K562 (cell line): ENCODE measurements at regions not wholly inside any gene's neighbourhood (a gene's known extent, or its start where the extent isn't known, plus 50 kb on each side); places are given as distances from the start of the nearest gene placed in this dataset.

Experiments used
- ATAC-seq: fragments of 200-7000 bp; cut with Tn5 transposase; 3 replicates; pipeline ENCODE4 v1.9.1; 2020; ENCODE audit warnings: moderate library complexity
- BruUV-seq: library from RNA; stranded (reverse); fragments of 400-500 nt; replicated peaks from 2 replicates; lab custom pipeline; 2021; lab: Mats Ljungman, UMichigan
- CTCF ChIA-PET: fragments of 300-600 bp; formaldehyde crosslinking; extraction: SDS; loops from one replicate; lab custom pipeline; 2021; ENCODE audit warnings: low intra/inter-chr PET ratio; lab: Yijun Ruan, JAX
- POLR2A ChIA-PET: fragments of 300-600, 350-650 bp; sonication (Branson Sonifier 250); formaldehyde crosslinking; extraction: SDS; loops from one replicate; lab custom pipeline; 2021; ENCODE audit warnings: antibody characterized with exemption, inconsistent platforms; lab: Yijun Ruan, JAX
- DNase-seq, 4 experiments: peaks; one replicate each; pipeline versions ENCODE4 v3.0.0 to v3.0.0-alpha.2; 2011 to 2018; ENCODE audit warnings: low spot score in 3 of 4, mixed read lengths in 3 of 4; ENCODE audit errors: extremely low read depth in 1 of 4
- FAIRE-seq: peaks from 2 replicates; lab custom pipeline; 2011; peaks lifted over from hg19 to GRCh38; lab: Jason Lieb, UNC
- H2AFZ ChIP-seq: 2 replicates; pipeline ENCODE4 v1.6.0; 2011; ENCODE audit warnings: low read depth, low read length, control low read depth, inconsistent platforms
- H3K27ac ChIP-seq: fragments of 200-600 bp; 3 replicates; pipeline ENCODE4 v1.8.0; 2011; ENCODE audit warnings: low read depth, mild to moderate bottlenecking, control low read depth, inconsistent platforms, low read length, moderate library complexity, mixed read lengths; ENCODE audit errors: extremely low read depth
- H3K27me3 ChIP-seq, 2 experiments: fragments of 300-600 bp in 1 of 2; 2 replicates in 1 of 2; 3 replicates in 1 of 2; pipeline versions ENCODE4 v1.6.0 to v1.8.0; 2011; ENCODE audit warnings: inconsistent platforms in 2 of 2, low read length in 2 of 2, mild to moderate bottlenecking in 1 of 2, mixed read lengths in 1 of 2, moderate library complexity in 1 of 2; ENCODE audit not compliant: control insufficient read depth in 2 of 2, insufficient read depth in 2 of 2
- H3K36me3 ChIP-seq: fragments of 300-600 bp; 3 replicates; pipeline ENCODE4 v1.8.0; 2011; ENCODE audit warnings: mild to moderate bottlenecking, low read length, inconsistent platforms; ENCODE audit not compliant: control insufficient read depth, insufficient read depth
- H3K4me1 ChIP-seq, 2 experiments: fragments of 200-600 bp in 1 of 2; replicated peaks in 1 of 2; 2 replicates in 1 of 2; 3 replicates in 1 of 2; pipeline versions ENCODE4 v1.5.1 to v1.8.0; 2011; ENCODE audit warnings: inconsistent platforms in 2 of 2, low read length in 2 of 2, mild to moderate bottlenecking in 1 of 2, mixed read lengths in 1 of 2, moderate library complexity in 1 of 2; ENCODE audit not compliant: control insufficient read depth in 2 of 2, insufficient read depth in 2 of 2
- H3K4me2 ChIP-seq: 2 replicates; pipeline ENCODE4 v1.6.1; 2011; ENCODE audit warnings: low read length, control low read depth, inconsistent platforms, mixed read lengths; ENCODE audit not compliant: insufficient read depth
- H3K4me3 ChIP-seq: fragments of 200-600 bp; sonication (generic), shearing (Covaris generic); 2 replicates; pipeline ENCODE4 v1.5.1; 2016; ENCODE audit warnings: control low read depth, inconsistent platforms
- H3K79me2 ChIP-seq: fragments of 200-600 bp; 3 replicates; pipeline ENCODE4 v1.8.0; 2011; ENCODE audit warnings: low read length, inconsistent platforms; ENCODE audit not compliant: control insufficient read depth, insufficient read depth
- H3K9ac ChIP-seq, 2 experiments: 2 replicates each; pipeline versions ENCODE4 v1.6.0 to v1.6.1; 2011; ENCODE audit warnings: low read depth in 2 of 2, low read length in 2 of 2, control low read depth in 1 of 2, inconsistent platforms in 1 of 2, mild to moderate bottlenecking in 1 of 2, mixed read lengths in 1 of 2; ENCODE audit not compliant: insufficient read depth in 1 of 2
- H3K9me1 ChIP-seq: one replicate; pipeline ENCODE4 v1.6.0; 2011; ENCODE audit warnings: inconsistent platforms, mild to moderate bottlenecking, low read length, moderate library complexity; ENCODE audit not compliant: control insufficient read depth, insufficient read depth
- H3K9me3 ChIP-seq: replicated peaks from 2 replicates; pipeline ENCODE4 v1.5.1; 2011; ENCODE audit warnings: low read depth, low read length, inconsistent platforms; ENCODE audit not compliant: control insufficient read depth, insufficient read depth
- H4K20me1 ChIP-seq: replicated peaks from 2 replicates; pipeline ENCODE4 v1.6.1; 2011; ENCODE audit warnings: low read length, inconsistent platforms, mixed read lengths; ENCODE audit not compliant: control insufficient read depth, insufficient read depth
- AFF1 ChIP-seq, 2 experiments: fragments of 450-650 bp; IDR thresholded peaks; 2 replicates each; pipeline ENCODE4 v1.6.1; 2018; ENCODE audit warnings: mild to moderate bottlenecking in 2 of 2, low read depth in 1 of 2; ENCODE audit not compliant: partially characterized antibody in 2 of 2
- E2F5 ChIP-seq: sonication (generic); formaldehyde crosslinking; IDR thresholded peaks from 2 replicates; pipeline ENCODE4 v1.8.0; 2022; ENCODE audit warnings: mild to moderate bottlenecking, missing genetic modification reagents
- HNRNPL ChIP-seq: fragments of 200-400 bp; formaldehyde crosslinking; IDR thresholded peaks from 2 replicates; pipeline ENCODE4 v1.6.1; 2017; ENCODE audit warnings: low read depth, mild to moderate bottlenecking, low read length
- JUND ChIP-seq, 2 experiments: IDR thresholded peaks; 2 replicates in 1 of 2; 3 replicates in 1 of 2; pipeline ENCODE4 v1.6.1; 2011; ENCODE audit warnings: borderline replicate concordance in 2 of 2, low read depth in 2 of 2, low read length in 2 of 2, improper control_type of control experiment in 1 of 2, missing biosample characterization in 1 of 2, missing genetic modification characterization in 1 of 2, missing genetic modification reagents in 1 of 2
- KAT2B ChIP-seq: IDR thresholded peaks from one replicate; pipeline ENCODE4 v1.6.1; 2012; ENCODE audit warnings: low read depth, mild to moderate bottlenecking, control low read depth, inconsistent platforms, low read length, moderate library complexity
- KDM2B ChIP-seq: fragments of 250-450 bp; sonication (Bioruptor Pico); IDR thresholded peaks from 2 replicates; pipeline ENCODE4 v1.8.0; 2021; ENCODE audit warnings: mild to moderate bottlenecking, moderate library complexity
- ZFP1 ChIP-seq: fragments of 450-650 bp; formaldehyde crosslinking; IDR thresholded peaks from 2 replicates; pipeline ENCODE4 v1.4.0; 2020; ENCODE audit warnings: mild to moderate bottlenecking, mixed read lengths
- WGBS: fragments of 100-300 bp; shearing (Covaris generic); methylation state at CpG from one replicate; pipeline ENCODE4 v1.1.6; 2016; ENCODE audit warnings: low coverage, mixed read lengths; ENCODE audit not compliant: insufficient coverage; ENCODE audit errors: missing lambda C conversion rate; 5-methylcytosine and 5-hydroxymethylcytosine counted together
- in situ Hi-C: fragments of 300-500 bp; cut with MboI; formaldehyde crosslinking; loops from 4 replicates; pipeline ENCODE4 v1.15.0; 2018; ENCODE audit warnings: inconsistent platforms, mixed read lengths
- intact Hi-C: fragments of 100-400 bp; cut with micrococcal nuclease; formaldehyde crosslinking; loops from 2 replicates; pipeline ENCODE4 v1.14.2; 2022
- TF ChIP-seq, protein P1 (sequence below): fragments of 450-650 bp; formaldehyde crosslinking; IDR thresholded peaks from 2 replicates; pipeline ENCODE4 v1.4.0; 2020; ENCODE audit warnings: mild to moderate bottlenecking, moderate library complexity
- TF ChIP-seq, protein P2 (sequence below), 2 experiments: fragments of 450-650 bp; conservative IDR thresholded peaks; 2 replicates each; pipeline ENCODE4 v1.6.1; 2017; ENCODE audit warnings: mild to moderate bottlenecking in 2 of 2, moderate library complexity in 2 of 2
- TF ChIP-seq, protein P3 (sequence below): sonication (generic); formaldehyde crosslinking; IDR thresholded peaks from 2 replicates; pipeline ENCODE4 v1.8.0; 2022; ENCODE audit warnings: mild to moderate bottlenecking, low read depth, missing genetic modification reagents

DNA sequence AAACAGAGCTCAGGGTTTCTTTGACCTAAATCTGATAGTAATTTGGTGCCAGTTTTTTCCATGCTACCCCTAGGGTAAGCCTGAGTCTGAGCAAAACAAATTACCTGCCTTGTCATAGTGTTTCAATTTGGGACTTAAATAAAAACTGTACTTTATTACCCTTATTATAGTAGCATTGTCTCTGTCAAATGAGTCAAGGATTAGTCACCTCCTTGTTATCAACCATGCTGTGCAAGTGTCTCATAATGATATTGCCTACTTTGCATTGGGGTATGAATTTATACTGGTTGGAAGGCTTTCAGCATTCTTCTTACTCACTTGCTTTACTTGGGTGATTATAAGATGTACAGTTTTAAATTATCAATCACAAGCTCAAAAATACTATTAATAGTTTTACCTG lies 380.0 kb downstream of the LRFN5 start (continued):
- TF ChIP-seq, protein P1, sequence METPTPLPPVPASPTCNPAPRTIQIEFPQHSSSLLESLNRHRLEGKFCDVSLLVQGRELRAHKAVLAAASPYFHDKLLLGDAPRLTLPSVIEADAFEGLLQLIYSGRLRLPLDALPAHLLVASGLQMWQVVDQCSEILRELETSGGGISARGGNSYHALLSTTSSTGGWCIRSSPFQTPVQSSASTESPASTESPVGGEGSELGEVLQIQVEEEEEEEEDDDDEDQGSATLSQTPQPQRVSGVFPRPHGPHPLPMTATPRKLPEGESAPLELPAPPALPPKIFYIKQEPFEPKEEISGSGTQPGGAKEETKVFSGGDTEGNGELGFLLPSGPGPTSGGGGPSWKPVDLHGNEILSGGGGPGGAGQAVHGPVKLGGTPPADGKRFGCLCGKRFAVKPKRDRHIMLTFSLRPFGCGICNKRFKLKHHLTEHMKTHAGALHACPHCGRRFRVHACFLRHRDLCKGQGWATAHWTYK (CRISPR knock-in tag): no peak

DNA sequence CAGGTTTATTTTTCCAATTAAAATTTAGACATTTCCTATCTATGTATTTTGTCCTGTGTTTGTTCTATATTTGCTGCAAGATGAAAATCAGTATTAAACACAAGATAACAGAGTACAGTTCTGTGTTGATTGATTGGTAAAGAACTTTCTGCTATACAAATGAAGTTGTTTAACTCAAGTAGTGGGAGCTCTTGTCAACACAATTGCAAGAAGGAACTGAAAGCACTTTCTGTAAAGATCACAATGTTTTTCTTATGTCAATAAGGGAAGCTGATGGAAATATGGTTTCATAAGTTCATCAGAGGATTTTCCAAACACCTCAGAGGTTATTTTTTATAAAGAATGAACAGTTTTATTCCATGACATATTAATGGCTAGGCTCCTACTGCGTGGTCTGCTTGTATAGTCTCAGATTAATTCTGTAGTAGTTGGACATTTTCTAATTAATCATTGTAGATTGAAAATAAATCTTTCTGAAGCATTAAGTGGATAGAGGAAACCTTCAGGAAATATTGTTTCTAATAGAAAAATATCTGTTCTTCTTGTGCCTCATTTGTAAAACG lies 379.5 kb downstream of the LRFN5 start:
- no peaks in the 10 kb centered on the region for H3K36me3 ChIP-seq
- no peak overlapping the region for H3K4me2 ChIP-seq
- H3K9me3 ChIP-seq: no peaks in the 10 kb centered on the region
- CTCF ChIA-PET: no interaction called here
- no peaks in the 10 kb centered on the region for H3K79me2 ChIP-seq
- H2AFZ ChIP-seq: no peak overlapping the region
- H3K9me1 ChIP-seq: no peaks in the 10 kb centered on the region
- WGBS: 0% methylated on average over 2 of the region's 2 CpGs
- POLR2A ChIA-PET: no interaction called here
- DNase-seq (no peak), ATAC-seq (no peak), FAIRE-seq (no peak)
- no peak overlapping the region for H3K27ac ChIP-seq
- no peaks in the 10 kb centered on the region for H3K27me3 ChIP-seq
- H3K4me1 ChIP-seq: no peaks in the 10 kb centered on the region
- no peaks in the 10 kb centered on the region for H4K20me1 ChIP-seq
- intact Hi-C loops (no loop called here), in situ Hi-C loops (no loop called here)
- no TSS peak for BruUV-seq
- no peak overlapping the region for H3K4me3 ChIP-seq
- H3K9ac ChIP-seq: no peak overlapping the region
- TF ChIP-seq KDM2B (CRISPR knock-in tag) (no peak), E2F5 (CRISPR knock-in tag) (no peak), ZFP1 (no peak), HNRNPL (no peak), AFF1 (IDR thresholded peaks at IDR 0.05; ENCODE audit: low read depth in 1 of 2, partially characterized antibody in 2 of 2) (no peak), KAT2B (no peak), JUND (IDR thresholded peaks at IDR 0.05; ENCODE audit: borderline replicate concordance, low read depth, low read length) (no peak), JUND (tag; IDR thresholded peaks at IDR 0.05; ENCODE audit: borderline replicate concordance, low read depth, low read length) (no peak)
- TF ChIP-seq, protein P2, sequence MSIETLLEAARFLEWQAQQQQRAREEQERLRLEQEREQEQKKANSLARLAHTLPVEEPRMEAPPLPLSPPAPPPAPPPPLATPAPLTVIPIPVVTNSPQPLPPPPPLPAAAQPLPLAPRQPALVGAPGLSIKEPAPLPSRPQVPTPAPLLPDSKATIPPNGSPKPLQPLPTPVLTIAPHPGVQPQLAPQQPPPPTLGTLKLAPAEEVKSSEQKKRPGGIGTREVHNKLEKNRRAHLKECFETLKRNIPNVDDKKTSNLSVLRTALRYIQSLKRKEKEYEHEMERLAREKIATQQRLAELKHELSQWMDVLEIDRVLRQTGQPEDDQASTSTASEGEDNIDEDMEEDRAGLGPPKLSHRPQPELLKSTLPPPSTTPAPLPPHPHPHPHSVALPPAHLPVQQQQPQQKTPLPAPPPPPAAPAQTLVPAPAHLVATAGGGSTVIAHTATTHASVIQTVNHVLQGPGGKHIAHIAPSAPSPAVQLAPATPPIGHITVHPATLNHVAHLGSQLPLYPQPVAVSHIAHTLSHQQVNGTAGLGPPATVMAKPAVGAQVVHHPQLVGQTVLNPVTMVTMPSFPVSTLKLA (conservative IDR thresholded peaks at IDR 0.05): no peak
- TF ChIP-seq, protein P3, sequence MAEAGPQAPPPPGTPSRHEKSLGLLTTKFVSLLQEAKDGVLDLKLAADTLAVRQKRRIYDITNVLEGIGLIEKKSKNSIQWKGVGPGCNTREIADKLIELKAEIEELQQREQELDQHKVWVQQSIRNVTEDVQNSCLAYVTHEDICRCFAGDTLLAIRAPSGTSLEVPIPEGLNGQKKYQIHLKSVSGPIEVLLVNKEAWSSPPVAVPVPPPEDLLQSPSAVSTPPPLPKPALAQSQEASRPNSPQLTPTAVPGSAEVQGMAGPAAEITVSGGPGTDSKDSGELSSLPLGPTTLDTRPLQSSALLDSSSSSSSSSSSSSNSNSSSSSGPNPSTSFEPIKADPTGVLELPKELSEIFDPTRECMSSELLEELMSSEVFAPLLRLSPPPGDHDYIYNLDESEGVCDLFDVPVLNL: no peak
